Uterus (tissue), 2 donors: ENCODE measurements at regions not wholly inside any gene's neighbourhood (a gene's known extent, or its start where the extent isn't known, plus 50 kb on each side); places are given as distances from the start of the nearest gene placed in this dataset.

ENCODE experiments used
- POLR2A ChIP-seq, 2 donors: fragments of 450-650 bp; IDR thresholded peaks; one replicate each; pipeline ENCODE4 v1.6.1; 2016; ENCODE audit warnings: antibody characterized with exemption in 2 of 2, mild to moderate bottlenecking in 1 of 2, moderate library complexity in 1 of 2
- TF ChIP-seq, protein P1 (sequence below), 4 experiments: fragments of 200-600 bp in 2 of 4; fragments of 450-650 bp in 2 of 4; sonication (generic) in 2 of 4; IDR thresholded peaks; one replicate each; pipeline ENCODE4 v1.5.1; 2016 to 2019; ENCODE audit warnings: antibody characterized with exemption in 4 of 4, mild to moderate bottlenecking in 2 of 4, moderate library complexity in 1 of 4

DNA sequence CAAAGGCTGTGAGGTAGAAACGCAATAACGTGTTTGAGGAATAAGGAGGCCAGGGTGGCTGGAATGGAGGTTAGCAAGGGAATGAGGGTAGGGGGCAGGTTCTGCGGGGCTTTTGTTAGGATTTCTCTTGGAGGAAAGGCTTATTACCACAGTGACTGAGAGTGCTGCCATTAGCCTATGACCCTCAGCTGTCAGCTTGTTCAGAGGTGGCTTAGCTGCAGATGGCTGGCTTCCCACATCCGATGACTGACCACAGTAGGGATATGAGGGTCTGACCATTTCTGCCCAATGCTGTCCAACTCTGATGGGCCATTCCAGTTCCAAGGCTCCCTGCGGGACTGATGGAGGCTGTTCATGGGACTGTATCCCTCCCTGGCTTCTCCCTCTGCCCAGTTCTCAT, 181.8 kb downstream of the MIAT start:
- TF ChIP-seq, protein P1, sequence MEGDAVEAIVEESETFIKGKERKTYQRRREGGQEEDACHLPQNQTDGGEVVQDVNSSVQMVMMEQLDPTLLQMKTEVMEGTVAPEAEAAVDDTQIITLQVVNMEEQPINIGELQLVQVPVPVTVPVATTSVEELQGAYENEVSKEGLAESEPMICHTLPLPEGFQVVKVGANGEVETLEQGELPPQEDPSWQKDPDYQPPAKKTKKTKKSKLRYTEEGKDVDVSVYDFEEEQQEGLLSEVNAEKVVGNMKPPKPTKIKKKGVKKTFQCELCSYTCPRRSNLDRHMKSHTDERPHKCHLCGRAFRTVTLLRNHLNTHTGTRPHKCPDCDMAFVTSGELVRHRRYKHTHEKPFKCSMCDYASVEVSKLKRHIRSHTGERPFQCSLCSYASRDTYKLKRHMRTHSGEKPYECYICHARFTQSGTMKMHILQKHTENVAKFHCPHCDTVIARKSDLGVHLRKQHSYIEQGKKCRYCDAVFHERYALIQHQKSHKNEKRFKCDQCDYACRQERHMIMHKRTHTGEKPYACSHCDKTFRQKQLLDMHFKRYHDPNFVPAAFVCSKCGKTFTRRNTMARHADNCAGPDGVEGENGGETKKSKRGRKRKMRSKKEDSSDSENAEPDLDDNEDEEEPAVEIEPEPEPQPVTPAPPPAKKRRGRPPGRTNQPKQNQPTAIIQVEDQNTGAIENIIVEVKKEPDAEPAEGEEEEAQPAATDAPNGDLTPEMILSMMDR (IDR thresholded peaks at IDR 0.05) = no peak
- no peak for TF ChIP-seq POLR2A (IDR thresholded peaks at IDR 0.05)
